IPS-20b (cell line): ENCODE measurements at regions not wholly inside any gene's neighbourhood (a gene's known extent, or its start where the extent isn't known, plus 50 kb on each side); places are given as distances from the start of the nearest gene placed in this dataset.

Experiments
- H3K27ac ChIP-seq: one replicate; pipeline ENCODE4 v1.5.1; 2013; ENCODE audit warnings: low read length
- H3K27me3 ChIP-seq: 2 replicates; pipeline ENCODE4 v1.6.1; 2013; ENCODE audit warnings: mild to moderate bottlenecking, low read length, inconsistent platforms; ENCODE audit not compliant: insufficient read depth
- H3K36me3 ChIP-seq: 2 replicates; pipeline ENCODE4 v1.6.1; 2013; ENCODE audit warnings: low read depth, mild to moderate bottlenecking, inconsistent platforms, low read length, moderate library complexity; ENCODE audit not compliant: insufficient read depth
- H3K4me1 ChIP-seq: 2 replicates; pipeline ENCODE4 v1.6.1; 2013; ENCODE audit warnings: mild to moderate bottlenecking, control low read depth, inconsistent platforms, low read length, moderate library complexity; ENCODE audit not compliant: insufficient read depth
- H3K4me3 ChIP-seq: 2 replicates; pipeline ENCODE4 v1.5.1; 2013; ENCODE audit warnings: mild to moderate bottlenecking, low read length, inconsistent platforms
- H3K9ac ChIP-seq: 2 replicates; pipeline ENCODE4 v1.6.1; 2013; ENCODE audit warnings: low read depth, mild to moderate bottlenecking, inconsistent platforms, low read length, moderate library complexity
- H3K9me3 ChIP-seq: 2 replicates; pipeline ENCODE4 v1.6.1; 2013; ENCODE audit warnings: mild to moderate bottlenecking, low read depth, low read length, inconsistent platforms; ENCODE audit not compliant: insufficient read depth

GRCh38 chr7:125358551-125359167 is 429.0 kb upstream of the POT1 start:
- H3K4me3 ChIP-seq, result no peak overlapping the region
- no peak overlapping the region for H3K27ac ChIP-seq
- no peaks in the 10 kb centered on the region for H3K9me3 ChIP-seq

GRCh38 chr7:125357676-125358455 is 428.2 kb upstream of the POT1 start:
- H3K4me3 ChIP-seq, result no peak overlapping the region
- H3K9ac ChIP-seq, result no peak overlapping the region
- no peaks in the 10 kb centered on the region for H3K36me3 ChIP-seq
- no peaks in the 10 kb centered on the region for H3K9me3 ChIP-seq
- H3K4me1 ChIP-seq, result no peaks in the 10 kb centered on the region
- H3K27ac ChIP-seq, result no peak overlapping the region
- no peaks in the 10 kb centered on the region for H3K27me3 ChIP-seq

More at GRCh38 chr7:125358551-125359167, 429.0 kb upstream of the POT1 start:
- H3K27me3 ChIP-seq, result no peaks in the 10 kb centered on the region
- no peaks in the 10 kb centered on the region for H3K36me3 ChIP-seq
- no peaks in the 10 kb centered on the region for H3K4me1 ChIP-seq
- H3K9ac ChIP-seq, result no peak overlapping the region

DNA sequence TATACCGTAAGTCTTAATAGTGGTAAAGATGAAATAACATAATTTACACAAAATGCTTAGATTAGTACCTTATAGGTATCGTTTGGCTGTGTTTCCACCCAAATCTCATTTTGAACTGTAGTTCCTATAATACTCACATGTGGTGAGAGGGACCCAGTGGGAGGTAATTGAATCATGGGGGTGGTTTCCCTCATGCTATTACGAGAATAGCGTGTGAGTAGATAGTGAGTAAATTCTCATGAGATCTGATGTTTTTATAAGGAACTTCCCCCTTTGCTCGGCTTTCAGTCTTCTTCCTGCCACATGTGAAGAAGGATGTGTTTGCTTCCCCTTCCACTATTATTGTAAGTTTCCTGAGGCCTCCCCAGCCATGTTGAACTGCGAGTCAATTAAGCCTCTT is 426.3 kb upstream of the POT1 start:
- Histone ChIP-seq H3K4me3 (no peak overlapping the region), H3K27ac (no peak overlapping the region), H3K36me3 (no peaks in the 10 kb centered on the region), H3K27me3 (no peaks in the 10 kb centered on the region), H3K9ac (no peak overlapping the region), H3K9me3 (no peaks in the 10 kb centered on the region), H3K4me1 (no peaks in the 10 kb centered on the region)

DNA sequence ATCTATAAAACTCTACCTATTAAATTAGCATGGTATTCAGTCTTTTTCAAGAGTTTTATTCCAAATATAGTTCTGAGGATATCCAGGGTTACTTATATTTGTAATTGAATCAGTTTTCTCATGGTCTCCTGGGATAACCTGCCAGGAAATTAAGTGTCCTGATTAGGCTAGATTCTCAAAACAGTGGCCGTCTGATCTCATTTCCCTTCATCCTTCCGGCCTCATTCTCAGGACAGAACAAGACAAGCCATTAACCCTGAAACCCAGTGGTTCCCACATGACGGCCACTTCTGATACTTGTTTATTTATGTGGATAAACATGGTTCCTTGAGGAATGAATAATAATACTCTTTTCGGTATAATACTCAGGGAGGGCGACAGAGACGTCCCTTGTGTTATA is 417.6 kb upstream of the POT1 start:
- no peak overlapping the region for H3K9ac ChIP-seq
- no peaks in the 10 kb centered on the region for H3K36me3 ChIP-seq
- H3K9me3 ChIP-seq, result no peaks in the 10 kb centered on the region
- H3K27me3 ChIP-seq, result no peaks in the 10 kb centered on the region
- H3K4me3 ChIP-seq, result no peak overlapping the region
- H3K4me1 ChIP-seq, result no peaks in the 10 kb centered on the region
- no peak overlapping the region for H3K27ac ChIP-seq

- Histone ChIP-seq H3K4me3 (no peak overlapping the region), H3K9me3 (no peaks in the 10 kb centered on the region), H3K4me1 (peaks cover 8% of the 10 kb centered on the region; the same call in 1 of the 2 replicates), H3K27ac (no peak overlapping the region), H3K27me3 (no peaks in the 10 kb centered on the region), H3K36me3 (no peaks in the 10 kb centered on the region), H3K9ac (no peak overlapping the region)
Measured at GRCh38 chr7:125338110-125338509, 408.5 kb upstream of the POT1 start.

- no peak overlapping the region for H3K27ac ChIP-seq
- H3K9me3 ChIP-seq, result no peaks in the 10 kb centered on the region
- H3K4me1 ChIP-seq, result peaks cover 8% of the 10 kb centered on the region; the same call in 1 of the 2 replicates
- no peak overlapping the region for H3K4me3 ChIP-seq
- H3K9ac ChIP-seq, result no peak overlapping the region
- no peaks in the 10 kb centered on the region for H3K27me3 ChIP-seq
- H3K36me3 ChIP-seq, result no peaks in the 10 kb centered on the region
Measured at GRCh38 chr7:125336326-125336725, 406.7 kb upstream of the POT1 start.

DNA sequence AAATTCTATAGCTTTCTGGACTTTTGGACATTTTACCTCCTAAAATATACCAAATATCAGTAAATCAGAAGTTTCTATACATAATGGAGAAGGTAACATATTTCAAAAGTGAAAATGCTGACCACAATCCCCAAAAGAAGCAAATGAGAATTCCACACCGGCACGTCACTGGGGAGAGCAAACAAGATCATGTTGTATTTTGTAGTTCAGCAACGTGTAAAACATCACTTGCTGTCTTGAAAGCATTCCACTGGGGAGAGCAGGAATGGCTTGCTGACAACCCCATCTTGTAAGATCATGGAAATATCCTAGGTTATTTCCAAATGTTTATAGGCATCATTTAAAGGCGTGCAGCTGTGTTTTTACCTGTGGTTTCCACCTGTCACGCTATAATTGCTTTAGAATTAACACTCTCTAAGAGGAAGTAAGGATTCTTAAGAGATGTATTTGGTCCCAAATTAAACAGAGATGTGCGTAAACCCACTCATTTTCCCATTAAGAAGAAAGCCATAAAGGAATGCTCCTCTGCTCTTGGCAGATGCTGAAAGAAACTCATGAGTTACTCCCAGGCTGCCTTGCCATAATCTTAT is 397.1 kb upstream of the POT1 start:
- no peaks in the 10 kb centered on the region for H3K4me1 ChIP-seq

GRCh38 chr7:125316466-125316865 is 386.8 kb upstream of the POT1 start:
- Histone ChIP-seq H3K27me3 (no peaks in the 10 kb centered on the region), H3K4me3 (no peak overlapping the region), H3K9me3 (peaks cover 17% of the 10 kb centered on the region), H3K9ac (no peak overlapping the region), H3K27ac (no peak overlapping the region), H3K4me1 (no peaks in the 10 kb centered on the region), H3K36me3 (no peaks in the 10 kb centered on the region)

More for the DNA sequence above, 397.1 kb upstream of the POT1 start:
- no peaks in the 10 kb centered on the region for H3K9me3 ChIP-seq
- H3K27me3 ChIP-seq, result no peaks in the 10 kb centered on the region
- H3K9ac ChIP-seq, result no peak overlapping the region
- H3K4me3 ChIP-seq, result no peak overlapping the region
- no peak overlapping the region for H3K27ac ChIP-seq
- no peaks in the 10 kb centered on the region for H3K36me3 ChIP-seq

DNA sequence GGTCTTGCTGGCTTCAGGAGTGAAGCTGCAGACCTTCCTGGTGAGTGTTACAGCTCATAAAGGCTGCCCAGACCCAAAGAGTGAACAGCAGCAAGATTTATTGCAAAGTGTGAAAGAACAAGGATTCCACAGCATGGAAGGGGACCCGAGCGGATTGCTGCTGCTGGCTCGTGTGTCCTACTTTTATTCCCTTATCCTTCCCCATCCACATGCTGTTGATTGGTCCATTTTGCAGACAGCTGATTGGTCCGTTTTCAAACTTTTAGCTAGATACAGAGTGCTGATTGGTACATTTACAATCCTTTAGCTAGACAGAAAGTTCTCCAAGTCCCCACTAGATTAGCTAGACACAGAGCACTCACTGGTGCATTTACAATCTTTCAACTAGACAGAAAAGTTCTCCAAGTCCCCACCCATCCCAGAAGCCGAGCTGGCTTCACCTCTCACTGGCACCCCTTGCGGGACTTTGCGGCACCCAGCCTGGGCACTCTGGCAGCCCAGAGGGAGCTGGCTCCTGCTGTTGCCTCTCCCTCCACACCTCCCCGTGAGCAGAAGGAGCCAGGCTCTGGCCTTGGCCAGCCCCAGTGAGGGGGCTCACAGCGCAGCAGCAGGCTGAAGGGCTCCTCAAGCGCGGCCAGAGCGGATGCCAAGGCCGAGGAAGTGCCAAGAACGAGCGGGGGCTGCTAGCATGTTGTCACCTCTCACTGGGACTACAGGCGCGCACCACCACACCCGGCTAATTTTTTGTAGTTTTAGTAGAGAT is 369.6 kb upstream of the POT1 start:
- Histone ChIP-seq H3K36me3 (no peaks in the 10 kb centered on the region), H3K4me1 (no peaks in the 10 kb centered on the region), H3K9me3 (no peaks in the 10 kb centered on the region), H3K9ac (no peak overlapping the region), H3K4me3 (no peak overlapping the region), H3K27me3 (no peaks in the 10 kb centered on the region), H3K27ac (no peak overlapping the region)

DNA sequence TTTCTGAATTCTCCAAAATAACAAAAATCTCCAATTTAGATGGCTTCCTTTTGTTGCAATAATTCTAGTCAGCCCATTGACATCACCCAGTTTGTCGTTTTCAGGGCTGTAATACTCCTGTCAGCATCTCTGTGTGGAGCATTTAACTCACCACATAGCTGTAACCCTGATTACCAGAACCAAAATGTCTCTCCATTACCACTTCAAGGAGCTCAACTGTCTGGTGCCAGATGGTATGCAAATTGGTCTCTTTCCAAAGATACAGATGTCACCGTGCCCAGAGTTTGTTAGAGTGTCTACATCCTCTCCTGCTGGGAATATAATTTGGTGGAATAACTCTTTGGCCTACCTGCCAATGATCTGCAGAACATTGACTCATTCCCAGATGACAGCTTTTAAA is 350.3 kb upstream of the POT1 start:
- Histone ChIP-seq H3K9me3 (no peaks in the 10 kb centered on the region), H3K9ac (no peak overlapping the region), H3K27me3 (no peaks in the 10 kb centered on the region), H3K4me1 (peaks cover 7% of the 10 kb centered on the region; the same call in 1 of the 2 replicates), H3K27ac (no peak overlapping the region), H3K4me3 (no peak overlapping the region), H3K36me3 (no peaks in the 10 kb centered on the region)

DNA sequence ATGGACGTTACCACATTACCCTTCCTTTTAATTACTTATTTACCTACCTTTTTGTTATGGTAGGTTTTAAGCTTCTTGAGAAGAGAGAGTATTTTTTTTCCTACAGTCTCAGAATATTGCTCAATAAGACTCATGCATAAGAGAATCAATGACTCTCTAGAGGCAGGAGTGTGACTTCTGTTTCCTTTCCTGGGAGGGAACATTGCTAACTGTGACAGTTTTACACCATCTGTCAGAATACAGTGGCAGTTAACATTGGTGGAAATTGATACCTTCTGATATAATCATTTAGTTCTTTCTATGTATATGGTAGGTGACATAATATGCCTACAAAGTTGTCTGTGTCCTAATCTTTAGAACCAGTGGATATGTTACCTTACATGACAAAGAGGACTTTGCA is 348.7 kb upstream of the POT1 start:
- Histone ChIP-seq H3K4me3 (no peak overlapping the region), H3K27ac (no peak overlapping the region), H3K9me3 (peaks cover 3% of the 10 kb centered on the region; the same call in 1 of the 2 replicates), H3K27me3 (no peaks in the 10 kb centered on the region), H3K9ac (no peak overlapping the region), H3K36me3 (no peaks in the 10 kb centered on the region), H3K4me1 (peaks cover 7% of the 10 kb centered on the region; the same call in 1 of the 2 replicates)
